PC-3 (cell line): ENCODE measurements at regions not wholly inside any gene's neighbourhood (a gene's known extent, or its start where the extent isn't known, plus 50 kb on each side); places are given as distances from the start of the nearest gene placed in this dataset.

Source experiments
- ATAC-seq: fragments of 200-7000 bp; cut with Tn5 transposase; 2 replicates; pipeline ENCODE4 v1.9.1; 2020; ENCODE audit warnings: mild to moderate bottlenecking, moderate library complexity
- BruUV-seq: library from RNA; stranded (reverse); fragments of 400-500 nt; replicated peaks from 2 replicates; lab custom pipeline; 2021; lab: Mats Ljungman, UMichigan
- CTCF ChIA-PET: fragments of 300-600 bp; sonication (Branson Sonifier 250); formaldehyde crosslinking; loops from one replicate; lab custom pipeline; 2022; ENCODE audit warnings: antibody characterized with exemption; lab: Charles Lee
- POLR2A ChIA-PET: fragments of 300-600 bp; sonication (Branson Sonifier 250); formaldehyde crosslinking; loops from one replicate; lab custom pipeline; 2022; ENCODE audit warnings: antibody characterized with exemption; ENCODE audit not compliant: unreplicated experiment; lab: Charles Lee
- DNase-seq: peaks from one replicate; pipeline ENCODE4 v3.0.0-alpha.2; 2015
- H2AFZ ChIP-seq: fragments of 300-600 bp; sonication (generic); 2 replicates; pipeline ENCODE4 v1.6.0; 2016; ENCODE audit warnings: antibody characterized with exemption, low read length
- H3F3A ChIP-seq: fragments of 300-600 bp; sonication (generic); one replicate; pipeline ENCODE4 v1.6.0; 2017; ENCODE audit warnings: antibody characterized with exemption, low read length, control low read depth, mild to moderate bottlenecking; ENCODE audit not compliant: unreplicated experiment
- H3K27ac ChIP-seq: fragments of 300-600 bp; sonication (generic); 2 replicates; pipeline ENCODE4 v1.5.1; 2016; ENCODE audit warnings: mild to moderate bottlenecking, low read length
- H3K27me3 ChIP-seq: fragments of 300-600 bp; sonication (generic); 2 replicates; pipeline ENCODE4 v1.6.1; 2016; ENCODE audit warnings: low read length, mixed read lengths
- H3K36me3 ChIP-seq: fragments of 300-600 bp; sonication (generic); 2 replicates; pipeline ENCODE4 v1.6.1; 2016; ENCODE audit warnings: low read depth, mixed run types, low read length, mixed read lengths
- H3K4me1 ChIP-seq: fragments of 300-600 bp; sonication (generic); 2 replicates; pipeline ENCODE4 v1.5.1; 2016; ENCODE audit warnings: low read length; ENCODE audit not compliant: insufficient read depth
- H3K4me2 ChIP-seq: fragments of 300-600 bp; sonication (generic); 2 replicates; pipeline ENCODE4 v1.6.0; 2016; ENCODE audit warnings: low read length
- H3K4me3 ChIP-seq: fragments of 300-600 bp; sonication (generic); 2 replicates; pipeline ENCODE4 v1.5.1; 2016; ENCODE audit warnings: mild to moderate bottlenecking, low read length, mixed read lengths
- H3K79me2 ChIP-seq: fragments of 300-600 bp; sonication (generic); 2 replicates; pipeline ENCODE4 v1.6.1; 2017; ENCODE audit warnings: low read length, mixed read lengths
- H3K9ac ChIP-seq: fragments of 300-600 bp; sonication (generic); 2 replicates; pipeline ENCODE4 v1.6.0; 2016; ENCODE audit warnings: mild to moderate bottlenecking, low read length
- H3K9me2 ChIP-seq: fragments of 300-600 bp; sonication (generic); replicated peaks from 2 replicates; pipeline ENCODE4 v1.6.1; 2016; ENCODE audit warnings: mixed run types, low read length, mixed read lengths
- H3K9me3 ChIP-seq: fragments of 300-600 bp; sonication (generic); 2 replicates; pipeline ENCODE4 v1.6.1; 2016; ENCODE audit warnings: low read length, mixed read lengths
- H4K20me1 ChIP-seq: fragments of 300-600 bp; sonication (generic); 2 replicates; pipeline ENCODE4 v1.6.1; 2016; ENCODE audit warnings: low read length, mixed read lengths
- EZH2 ChIP-seq: fragments of 300-600 bp; sonication (generic); IDR thresholded peaks from one replicate; pipeline ENCODE4 v1.6.1; 2017; ENCODE audit warnings: antibody characterized with exemption, mild to moderate bottlenecking, low read length; ENCODE audit not compliant: unreplicated experiment
- EZH2phosphoT487 ChIP-seq: fragments of 300-600 bp; sonication (generic); IDR thresholded peaks from 2 replicates; pipeline ENCODE4 v1.6.1; 2018; ENCODE audit warnings: mild to moderate bottlenecking, antibody characterized with exemption, low read length, borderline replicate concordance
- intact Hi-C: fragments of 100-400 bp; cut with micrococcal nuclease; formaldehyde crosslinking; loops from 2 replicates; pipeline ENCODE4 v1.9.0; 2023
- TF ChIP-seq, protein P1 (sequence below): fragments of 300-600 bp; sonication (generic); conservative IDR thresholded peaks from 2 replicates; pipeline ENCODE4 v1.5.1; 2017; ENCODE audit warnings: antibody characterized with exemption, low read depth, mild to moderate bottlenecking, low read length

DNA sequence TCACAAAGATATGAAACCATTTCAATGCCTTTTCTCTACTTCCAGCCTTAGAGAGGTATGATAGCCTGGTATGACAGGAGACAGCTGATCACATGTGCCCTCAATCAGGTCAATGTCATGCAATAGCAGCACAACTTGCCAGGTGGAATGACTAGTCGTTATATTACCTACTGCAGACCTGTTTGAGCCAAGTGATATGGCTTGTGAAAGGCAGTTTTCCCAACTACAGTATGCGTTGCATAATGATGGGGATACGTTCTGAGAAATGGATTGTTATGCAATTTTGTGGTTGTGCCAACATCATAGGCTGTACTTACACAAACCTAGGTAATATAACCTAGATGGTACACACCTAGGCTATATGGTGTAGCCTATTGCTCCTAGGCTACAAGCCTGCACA is 262.8 kb downstream of the ICOS start:
- Histone ChIP-seq H3K4me1 (no peaks in the 10 kb centered on the region), H3F3A (no peaks in the 10 kb centered on the region), H3K27ac (no peak overlapping the region), H3K9ac (no peak overlapping the region), H2AFZ (no peak overlapping the region), H3K79me2 (no peaks in the 10 kb centered on the region), H3K36me3 (no peaks in the 10 kb centered on the region), H3K4me3 (no peak overlapping the region), H3K4me2 (no peak overlapping the region), H3K27me3 (peaks cover 59% of the 10 kb centered on the region), H3K9me3 (no peaks in the 10 kb centered on the region), H4K20me1 (no peaks in the 10 kb centered on the region), H3K9me2 (no peaks in the 10 kb centered on the region)
- BruUV-seq: no TSS peak
- ChIA-PET POLR2A (no interaction called here), CTCF (no interaction called here)
- DNase-seq: no peak
- ATAC-seq: no peak
- TF ChIP-seq EZH2: no peak
- no peak for TF ChIP-seq EZH2phosphoT487
- TF ChIP-seq, protein P1, sequence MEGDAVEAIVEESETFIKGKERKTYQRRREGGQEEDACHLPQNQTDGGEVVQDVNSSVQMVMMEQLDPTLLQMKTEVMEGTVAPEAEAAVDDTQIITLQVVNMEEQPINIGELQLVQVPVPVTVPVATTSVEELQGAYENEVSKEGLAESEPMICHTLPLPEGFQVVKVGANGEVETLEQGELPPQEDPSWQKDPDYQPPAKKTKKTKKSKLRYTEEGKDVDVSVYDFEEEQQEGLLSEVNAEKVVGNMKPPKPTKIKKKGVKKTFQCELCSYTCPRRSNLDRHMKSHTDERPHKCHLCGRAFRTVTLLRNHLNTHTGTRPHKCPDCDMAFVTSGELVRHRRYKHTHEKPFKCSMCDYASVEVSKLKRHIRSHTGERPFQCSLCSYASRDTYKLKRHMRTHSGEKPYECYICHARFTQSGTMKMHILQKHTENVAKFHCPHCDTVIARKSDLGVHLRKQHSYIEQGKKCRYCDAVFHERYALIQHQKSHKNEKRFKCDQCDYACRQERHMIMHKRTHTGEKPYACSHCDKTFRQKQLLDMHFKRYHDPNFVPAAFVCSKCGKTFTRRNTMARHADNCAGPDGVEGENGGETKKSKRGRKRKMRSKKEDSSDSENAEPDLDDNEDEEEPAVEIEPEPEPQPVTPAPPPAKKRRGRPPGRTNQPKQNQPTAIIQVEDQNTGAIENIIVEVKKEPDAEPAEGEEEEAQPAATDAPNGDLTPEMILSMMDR: no peak
- intact Hi-C loops: no loop called here

GRCh38 chr2:204201507-204201906 is 264.9 kb downstream of the ICOS start:
- no peaks in the 10 kb centered on the region for H3K9me3 ChIP-seq
- H2AFZ ChIP-seq: no peak overlapping the region
- no peak for TF ChIP-seq EZH2phosphoT487
- TF ChIP-seq, protein P1: no peak
- no peak for TF ChIP-seq EZH2
- ChIA-PET POLR2A (no interaction called here), CTCF (no interaction called here)
- H3K27me3 ChIP-seq: peaks cover 57% of the 10 kb centered on the region
- no peak overlapping the region for H3K4me3 ChIP-seq
- no peak overlapping the region for H3K4me2 ChIP-seq
- BruUV-seq: no TSS peak
- DNase-seq: no peak
- intact Hi-C loops: no loop called here
- no peaks in the 10 kb centered on the region for H3K9me2 ChIP-seq
- no peaks in the 10 kb centered on the region for H4K20me1 ChIP-seq
- no peaks in the 10 kb centered on the region for H3K4me1 ChIP-seq
- H3K9ac ChIP-seq: no peak overlapping the region
- no peaks in the 10 kb centered on the region for H3K79me2 ChIP-seq
- ATAC-seq: no peak
- no peaks in the 10 kb centered on the region for H3K36me3 ChIP-seq
- no peak overlapping the region for H3K27ac ChIP-seq
- H3F3A ChIP-seq: no peaks in the 10 kb centered on the region

DNA sequence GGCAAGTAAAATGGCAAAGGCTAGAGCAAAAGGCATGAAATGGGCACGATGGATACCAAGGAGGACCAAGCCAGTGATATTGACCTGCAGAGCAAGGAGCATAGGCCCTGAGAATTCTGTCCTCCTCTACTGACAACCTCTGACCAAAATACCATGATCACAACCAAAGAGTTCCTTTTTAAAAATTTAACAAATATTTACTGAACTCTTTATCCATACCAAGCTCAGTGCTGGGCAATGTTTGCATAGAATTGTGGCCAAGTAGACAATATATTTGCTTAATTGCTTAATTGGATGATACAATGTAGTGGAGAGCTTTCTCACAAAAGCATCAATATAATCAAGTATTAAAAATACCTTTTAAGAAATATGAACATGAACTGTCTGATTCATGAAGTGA is 265.7 kb downstream of the ICOS start:
- ATAC-seq: no peak
- CTCF ChIA-PET: no interaction called here
- DNase-seq: no peak

More for the DNA sequence above, 265.7 kb downstream of the ICOS start:
- Histone ChIP-seq H3K4me3 (no peak overlapping the region), H3K9me2 (no peaks in the 10 kb centered on the region), H3K9ac (no peak overlapping the region), H3K4me2 (no peak overlapping the region), H3K36me3 (no peaks in the 10 kb centered on the region), H4K20me1 (no peaks in the 10 kb centered on the region), H3F3A (no peaks in the 10 kb centered on the region), H3K4me1 (no peaks in the 10 kb centered on the region), H3K9me3 (no peaks in the 10 kb centered on the region), H3K27me3 (peaks cover 61% of the 10 kb centered on the region), H2AFZ (no peak overlapping the region), H3K79me2 (no peaks in the 10 kb centered on the region), H3K27ac (no peak overlapping the region)
- TF ChIP-seq EZH2 (no peak), EZH2phosphoT487 (no peak)
- TF ChIP-seq, protein P1: no peak
- POLR2A ChIA-PET: no interaction called here
- no TSS peak for BruUV-seq
- intact Hi-C loops: no loop called here
